ENCODE measurements at regions not wholly inside any gene's neighbourhood (a gene's known extent, or its start where the extent isn't known, plus 50 kb on each side); places are given as distances from the start of the nearest gene placed in this dataset.

- DNase-seq (ENCODE audit: insufficient read length, low spot score) (no peak), FAIRE-seq (no peak)
- TF ChIP-seq CTCF (IDR thresholded peaks at IDR 0.05; ENCODE audit: insufficient read depth, missing control alignments) = no peak
Measured at GRCh38 chr18:68409576-68409975, 305.3 kb downstream of the TMX3 start.

GRCh38 chr18:68406761-68407160 is 308.1 kb downstream of the TMX3 start:
- TF ChIP-seq CTCF (IDR thresholded peaks at IDR 0.05; ENCODE audit: insufficient read depth, missing control alignments) = no peak
- FAIRE-seq (no peak), DNase-seq (ENCODE audit: insufficient read length, low spot score) (no peak)

GRCh38 chr18:68402784-68403183 is 312.1 kb downstream of the TMX3 start:
- DNase-seq (ENCODE audit: insufficient read length, low spot score) (no peak), FAIRE-seq (peak; percentile 100)
- TF ChIP-seq CTCF (IDR thresholded peaks at IDR 0.05; ENCODE audit: insufficient read depth, missing control alignments) = no peak

- FAIRE-seq (no peak), DNase-seq (ENCODE audit: insufficient read length, low spot score) (no peak)
- TF ChIP-seq CTCF (IDR thresholded peaks at IDR 0.05; ENCODE audit: insufficient read depth, missing control alignments) = no peak
Measured at GRCh38 chr18:68400889-68401288, 314.0 kb downstream of the TMX3 start.

GRCh38 chr18:68399721-68400120 is 315.2 kb downstream of the TMX3 start:
- DNase-seq (ENCODE audit: insufficient read length, low spot score) (no peak), FAIRE-seq (no peak)
- TF ChIP-seq CTCF (IDR thresholded peaks at IDR 0.05; ENCODE audit: insufficient read depth, missing control alignments) = no peak

GRCh38 chr18:68397241-68398035 is 317.5 kb downstream of the TMX3 start:
- FAIRE-seq (no peak), DNase-seq (ENCODE audit: insufficient read length, low spot score) (no peak)
- TF ChIP-seq CTCF (IDR thresholded peaks at IDR 0.05; ENCODE audit: insufficient read depth, missing control alignments) = no peak

GRCh38 chr18:68394705-68395104 is 320.2 kb downstream of the TMX3 start:
- DNase-seq (ENCODE audit: insufficient read length, low spot score) (no peak), FAIRE-seq (no peak)
- TF ChIP-seq CTCF (IDR thresholded peaks at IDR 0.05; ENCODE audit: insufficient read depth, missing control alignments) = no peak

All from D721Med (cell line).